ENCODE measurements at regions not wholly inside any gene's neighbourhood (a gene's known extent, or its start where the extent isn't known, plus 50 kb on each side); places are given as distances from the start of the nearest gene placed in this dataset.

DNA sequence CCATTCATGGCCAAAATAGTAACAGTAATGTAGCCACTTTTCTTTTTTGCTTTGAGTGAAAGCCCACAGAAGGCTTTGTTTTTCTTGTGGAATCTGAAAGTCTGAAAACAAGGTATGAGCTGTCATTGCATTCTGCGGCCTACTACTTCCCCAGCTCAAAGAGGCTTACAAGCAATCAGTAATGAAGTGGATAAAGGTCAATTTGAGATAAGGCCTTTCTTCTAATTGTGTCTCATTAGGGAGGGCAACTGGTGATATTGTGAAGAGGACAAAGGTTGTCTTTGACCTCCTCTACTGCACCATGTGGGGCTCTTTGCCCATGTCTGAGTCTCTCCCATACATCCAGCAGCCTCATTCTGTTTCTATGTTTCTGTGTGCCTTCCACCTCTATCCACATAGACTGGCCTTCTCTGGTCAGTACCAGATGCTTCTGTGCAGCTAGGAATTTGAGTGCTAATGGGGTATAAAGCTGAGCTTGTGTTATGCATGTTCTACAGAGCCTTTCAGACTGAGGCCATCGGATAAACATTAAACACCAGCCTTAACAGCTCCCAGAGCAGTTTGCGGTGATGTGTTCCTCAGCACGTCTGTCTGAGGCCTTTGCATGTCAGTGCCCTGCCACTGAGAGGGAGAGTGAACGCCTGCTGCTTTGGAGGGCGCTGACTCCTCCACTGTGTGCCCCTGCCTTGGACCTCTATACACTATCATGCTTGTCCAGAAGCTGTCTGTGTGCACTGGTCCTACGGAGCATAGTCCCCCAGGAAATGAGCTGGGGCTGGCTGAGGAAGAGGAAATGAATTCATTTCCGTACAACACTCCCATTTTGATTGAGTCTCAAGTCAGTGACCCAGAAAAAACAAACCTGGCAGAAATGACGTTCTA, 80.2 kb downstream of the SH2D1A start:
- TF ChIP-seq, protein P1, sequence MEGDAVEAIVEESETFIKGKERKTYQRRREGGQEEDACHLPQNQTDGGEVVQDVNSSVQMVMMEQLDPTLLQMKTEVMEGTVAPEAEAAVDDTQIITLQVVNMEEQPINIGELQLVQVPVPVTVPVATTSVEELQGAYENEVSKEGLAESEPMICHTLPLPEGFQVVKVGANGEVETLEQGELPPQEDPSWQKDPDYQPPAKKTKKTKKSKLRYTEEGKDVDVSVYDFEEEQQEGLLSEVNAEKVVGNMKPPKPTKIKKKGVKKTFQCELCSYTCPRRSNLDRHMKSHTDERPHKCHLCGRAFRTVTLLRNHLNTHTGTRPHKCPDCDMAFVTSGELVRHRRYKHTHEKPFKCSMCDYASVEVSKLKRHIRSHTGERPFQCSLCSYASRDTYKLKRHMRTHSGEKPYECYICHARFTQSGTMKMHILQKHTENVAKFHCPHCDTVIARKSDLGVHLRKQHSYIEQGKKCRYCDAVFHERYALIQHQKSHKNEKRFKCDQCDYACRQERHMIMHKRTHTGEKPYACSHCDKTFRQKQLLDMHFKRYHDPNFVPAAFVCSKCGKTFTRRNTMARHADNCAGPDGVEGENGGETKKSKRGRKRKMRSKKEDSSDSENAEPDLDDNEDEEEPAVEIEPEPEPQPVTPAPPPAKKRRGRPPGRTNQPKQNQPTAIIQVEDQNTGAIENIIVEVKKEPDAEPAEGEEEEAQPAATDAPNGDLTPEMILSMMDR (IDR thresholded peaks at IDR 0.05; ENCODE audit: unreplicated experiment in 3 of 3): no peak
- H3K27me3 Mint-ChIP-seq (ENCODE audit: low read depth): no peaks in the 10 kb centered on the region
- no peaks in the 10 kb centered on the region for H3K36me3 Mint-ChIP-seq (ENCODE audit: low read depth)
- peak overlapping the region in 1 of 3 experiments; percentile 82 for H3K27ac Mint-ChIP-seq
- no peaks in the 10 kb centered on the region for H3K4me1 Mint-ChIP-seq
- no peak overlapping the region for H3K4me3 Mint-ChIP-seq
- H3K9me3 Mint-ChIP-seq: no peaks in the 10 kb centered on the region

DNA sequence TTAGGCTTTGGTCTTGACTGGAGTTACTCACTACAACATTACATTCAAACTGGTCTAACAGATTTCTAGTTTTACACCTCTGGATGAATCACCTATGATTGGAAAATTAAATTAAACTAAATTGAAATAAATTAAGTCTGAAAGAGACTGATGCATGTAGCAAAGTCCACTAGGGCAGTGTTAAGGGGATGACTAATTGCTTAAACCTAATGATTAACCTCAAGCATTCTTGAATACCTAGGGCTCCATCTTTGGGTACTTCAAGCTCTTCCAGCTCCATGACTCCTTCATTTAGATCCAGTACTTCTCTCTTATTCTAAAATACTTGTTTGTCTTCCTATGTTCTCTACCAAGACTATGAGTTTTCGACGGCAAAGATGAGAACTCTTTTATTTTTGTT, 86.8 kb downstream of the SH2D1A start:
- Mint-ChIP-seq H3K4me3 (no peak overlapping the region), H3K9me3 (no peaks in the 10 kb centered on the region), H3K36me3 (ENCODE audit: low read depth) (no peaks in the 10 kb centered on the region), H3K27ac (no peak overlapping the region), H3K4me1 (no peaks in the 10 kb centered on the region), H3K27me3 (ENCODE audit: low read depth) (no peaks in the 10 kb centered on the region)
- TF ChIP-seq, protein P1 (IDR thresholded peaks at IDR 0.05; ENCODE audit: unreplicated experiment in 3 of 3): no peak

DNA sequence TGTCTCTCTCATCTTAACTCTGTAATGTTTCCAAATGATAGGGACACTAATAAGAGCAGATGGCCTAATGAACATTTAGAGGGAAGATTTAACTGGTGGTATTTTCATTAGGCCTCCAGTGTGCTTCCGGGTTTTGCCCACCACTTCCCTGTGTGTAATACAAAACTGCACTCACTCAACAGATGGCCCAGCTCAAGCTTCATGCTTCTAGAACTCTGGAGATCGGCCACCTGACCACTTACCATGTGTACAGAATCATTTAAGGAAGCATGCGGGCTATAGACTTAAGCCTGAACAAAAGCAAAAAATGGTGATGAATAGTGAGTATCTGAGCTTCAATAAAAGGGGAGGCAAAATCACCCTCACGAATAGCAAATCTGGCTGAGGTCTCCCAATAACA, 89.3 kb downstream of the SH2D1A start:
- TF ChIP-seq, protein P1 (IDR thresholded peaks at IDR 0.05; ENCODE audit: unreplicated experiment in 3 of 3): no peak
- Mint-ChIP-seq H3K4me1 (no peaks in the 10 kb centered on the region), H3K36me3 (ENCODE audit: low read depth) (no peaks in the 10 kb centered on the region), H3K27me3 (ENCODE audit: low read depth) (no peaks in the 10 kb centered on the region), H3K27ac (no peak overlapping the region), H3K4me3 (no peak overlapping the region), H3K9me3 (no peaks in the 10 kb centered on the region)

DNA sequence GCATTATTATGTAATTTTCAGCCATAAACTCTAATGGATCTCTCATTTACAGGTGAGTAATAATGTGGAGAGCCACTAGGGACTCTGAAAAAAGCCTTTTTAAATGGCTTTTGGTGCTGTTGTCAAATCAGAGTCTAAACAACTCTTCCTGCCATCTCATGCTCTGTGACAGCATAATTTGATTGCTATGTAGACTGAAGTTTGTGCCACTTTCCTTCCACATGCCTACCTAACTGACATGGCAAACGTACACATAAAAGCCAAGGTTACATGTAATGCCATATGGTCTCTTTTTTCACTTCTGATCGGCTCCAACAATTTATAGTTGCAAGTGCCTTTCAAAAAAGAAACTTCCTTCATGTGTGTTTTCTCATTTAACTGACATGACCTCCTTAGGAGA, 94.3 kb downstream of the SH2D1A start:
- H3K4me3 Mint-ChIP-seq: no peak overlapping the region
- no peaks in the 10 kb centered on the region for H3K36me3 Mint-ChIP-seq (ENCODE audit: low read depth)
- no peaks in the 10 kb centered on the region for H3K27me3 Mint-ChIP-seq (ENCODE audit: low read depth)
- H3K27ac Mint-ChIP-seq: no peak overlapping the region
- no peaks in the 10 kb centered on the region for H3K4me1 Mint-ChIP-seq
- TF ChIP-seq, protein P1 (IDR thresholded peaks at IDR 0.05; ENCODE audit: unreplicated experiment in 3 of 3): no peak
- H3K9me3 Mint-ChIP-seq: peaks cover 2% of the 10 kb centered on the region

DNA sequence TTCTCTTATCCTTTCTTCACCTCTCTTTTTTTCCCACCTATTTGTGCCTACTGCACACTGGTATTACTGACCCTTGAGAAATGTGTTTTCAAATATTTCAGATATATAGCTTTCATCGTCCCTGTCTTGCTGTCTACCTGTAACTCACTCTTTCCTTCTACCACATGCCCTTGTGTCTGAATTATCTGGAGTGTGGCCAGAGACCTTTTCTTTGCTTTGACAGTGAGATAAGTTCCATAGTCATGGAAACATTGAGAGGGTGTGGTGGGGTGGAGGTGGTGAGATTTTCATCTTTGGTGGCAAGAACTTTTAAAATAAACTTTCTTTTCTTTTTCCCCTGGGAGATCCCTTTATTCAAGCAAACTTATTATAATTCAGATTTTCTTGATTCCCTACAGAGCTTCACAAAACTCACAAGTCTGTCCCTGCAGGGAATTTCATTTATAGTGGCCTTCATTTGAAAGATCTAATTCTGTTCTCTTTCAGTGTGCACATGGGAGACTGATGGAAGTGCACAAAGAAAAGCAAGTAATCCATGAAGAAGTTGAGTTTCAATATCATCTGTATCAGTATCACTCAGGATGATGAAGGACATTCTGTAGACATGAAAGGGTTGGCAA, 95.7 kb downstream of the SH2D1A start:
- H3K27me3 Mint-ChIP-seq (ENCODE audit: low read depth): no peaks in the 10 kb centered on the region

More for the DNA sequence above, 95.7 kb downstream of the SH2D1A start:
- Mint-ChIP-seq H3K4me3 (no peak overlapping the region), H3K36me3 (ENCODE audit: low read depth) (no peaks in the 10 kb centered on the region), H3K27ac (no peak overlapping the region), H3K4me1 (no peaks in the 10 kb centered on the region), H3K9me3 (peaks cover 2% of the 10 kb centered on the region)
- TF ChIP-seq, protein P1 (IDR thresholded peaks at IDR 0.05; ENCODE audit: unreplicated experiment in 3 of 3): no peak

Measured in nephron (organoid).